ENCODE measurements at regions not wholly inside any gene's neighbourhood (a gene's known extent, or its start where the extent isn't known, plus 50 kb on each side); places are given as distances from the start of the nearest gene placed in this dataset.

- no peak for DNase-seq (ENCODE audit: low read depth)
- H3K4me3 ChIP-seq (replicated peaks; ENCODE audit: low read depth, low read length): no peak overlapping the region
- TF ChIP-seq CTCF (IDR thresholded peaks at IDR 0.05; ENCODE audit: low read length, missing control alignments): no peak
Observed at GRCh38 chr20:16641511-16642023, 68.3 kb upstream of the KIF16B start.

- no peak for TF ChIP-seq CTCF (IDR thresholded peaks at IDR 0.05; ENCODE audit: low read length, missing control alignments)
- no peak for DNase-seq (ENCODE audit: low read depth)
- no peak overlapping the region for H3K4me3 ChIP-seq (replicated peaks; ENCODE audit: low read depth, low read length)
Observed at GRCh38 chr20:16639027-16639941, 66.0 kb upstream of the KIF16B start.

- H3K4me3 ChIP-seq (replicated peaks; ENCODE audit: low read depth, low read length): no peak overlapping the region
- no peak for DNase-seq (ENCODE audit: low read depth)
- TF ChIP-seq CTCF (IDR thresholded peaks at IDR 0.05; ENCODE audit: low read length, missing control alignments): no peak
Observed at GRCh38 chr20:16637797-16638196, 64.5 kb upstream of the KIF16B start.

GRCh38 chr20:16626849-16627248 lies 53.6 kb upstream of the KIF16B start:
- H3K4me3 ChIP-seq (replicated peaks; ENCODE audit: low read depth, low read length): no peak overlapping the region
- TF ChIP-seq CTCF (IDR thresholded peaks at IDR 0.05; ENCODE audit: low read length, missing control alignments): no peak
- DNase-seq (ENCODE audit: low read depth): no peak

- DNase-seq (ENCODE audit: low read depth): no peak
- no peak overlapping the region for H3K4me3 ChIP-seq (replicated peaks; ENCODE audit: low read depth, low read length)
- TF ChIP-seq CTCF (IDR thresholded peaks at IDR 0.05; ENCODE audit: low read length, missing control alignments): no peak
Observed at GRCh38 chr20:16624106-16624505, 50.9 kb upstream of the KIF16B start.

All from fibroblast of pulmonary artery (primary cell).